Hepatocyte (in vitro differentiated cells): ENCODE measurements at regions not wholly inside any gene's neighbourhood (a gene's known extent, or its start where the extent isn't known, plus 50 kb on each side); places are given as distances from the start of the nearest gene placed in this dataset.

ENCODE experiments used
- EZH2phosphoT487 ChIP-seq: fragments of 200-600 bp; sonication (generic); IDR thresholded peaks from one replicate; pipeline ENCODE4 v1.6.1; 2018; ENCODE audit warnings: antibody characterized with exemption, mild to moderate bottlenecking, low read depth, moderate library complexity; ENCODE audit not compliant: unreplicated experiment, severe bottlenecking
- TF ChIP-seq, protein P1 (sequence below): fragments of 200-600 bp; sonication (generic); IDR thresholded peaks from 2 replicates; pipeline ENCODE4 v1.5.1; 2016; ENCODE audit warnings: antibody characterized with exemption, mild to moderate bottlenecking; ENCODE audit not compliant: poor library complexity

DNA sequence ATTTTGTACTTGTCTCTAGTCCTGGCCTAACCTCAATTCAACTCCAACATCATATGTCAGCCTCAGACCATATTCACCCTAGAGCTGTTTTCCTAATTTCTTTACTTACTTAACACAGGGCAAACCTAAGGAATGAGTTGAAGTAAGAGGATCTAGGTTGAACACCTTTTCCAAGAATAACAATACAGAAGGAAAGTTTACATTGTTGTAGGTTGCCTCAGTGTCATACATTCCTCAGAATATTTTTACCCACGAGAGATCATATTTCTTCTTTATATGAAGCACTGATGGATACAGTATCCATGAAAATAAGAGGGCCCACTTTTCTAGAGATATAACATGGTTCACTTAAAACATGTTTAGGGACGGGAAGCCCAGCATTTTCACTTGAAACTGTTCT lies 369.5 kb downstream of the CNTN6 start:
- TF ChIP-seq, protein P1, sequence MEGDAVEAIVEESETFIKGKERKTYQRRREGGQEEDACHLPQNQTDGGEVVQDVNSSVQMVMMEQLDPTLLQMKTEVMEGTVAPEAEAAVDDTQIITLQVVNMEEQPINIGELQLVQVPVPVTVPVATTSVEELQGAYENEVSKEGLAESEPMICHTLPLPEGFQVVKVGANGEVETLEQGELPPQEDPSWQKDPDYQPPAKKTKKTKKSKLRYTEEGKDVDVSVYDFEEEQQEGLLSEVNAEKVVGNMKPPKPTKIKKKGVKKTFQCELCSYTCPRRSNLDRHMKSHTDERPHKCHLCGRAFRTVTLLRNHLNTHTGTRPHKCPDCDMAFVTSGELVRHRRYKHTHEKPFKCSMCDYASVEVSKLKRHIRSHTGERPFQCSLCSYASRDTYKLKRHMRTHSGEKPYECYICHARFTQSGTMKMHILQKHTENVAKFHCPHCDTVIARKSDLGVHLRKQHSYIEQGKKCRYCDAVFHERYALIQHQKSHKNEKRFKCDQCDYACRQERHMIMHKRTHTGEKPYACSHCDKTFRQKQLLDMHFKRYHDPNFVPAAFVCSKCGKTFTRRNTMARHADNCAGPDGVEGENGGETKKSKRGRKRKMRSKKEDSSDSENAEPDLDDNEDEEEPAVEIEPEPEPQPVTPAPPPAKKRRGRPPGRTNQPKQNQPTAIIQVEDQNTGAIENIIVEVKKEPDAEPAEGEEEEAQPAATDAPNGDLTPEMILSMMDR = no peak
- no peak for TF ChIP-seq EZH2phosphoT487
